NCI-H1436 treated with DMSO at 0.1 percent for 48 hours (cell line): ENCODE measurements at regions not wholly inside any gene's neighbourhood (a gene's known extent, or its start where the extent isn't known, plus 50 kb on each side); places are given as distances from the start of the nearest gene placed in this dataset.

Experiments
- DNase-seq: peaks from one replicate; lab custom pipeline; 2025; lab: John Stamatoyannopoulos, UW

- no peak for DNase-seq
These were observed 494.4 kb downstream of the TCERG1L start for GRCh38 chr10:130817046-130817624.

GRCh38 chr10:130817674-130818073, 493.8 kb downstream of the TCERG1L start:
- no peak for DNase-seq

GRCh38 chr10:130820880-130821482, 490.5 kb downstream of the TCERG1L start:
- no peak for DNase-seq

GRCh38 chr10:130824230-130825014, 487.1 kb downstream of the TCERG1L start:
- no peak for DNase-seq

- no peak for DNase-seq
These were observed 477.9 kb downstream of the TCERG1L start for GRCh38 chr10:130833596-130833995.

GRCh38 chr10:130834170-130834569, 477.4 kb downstream of the TCERG1L start:
- no peak for DNase-seq

- DNase-seq, result no peak
These were observed 476.9 kb downstream of the TCERG1L start for GRCh38 chr10:130834573-130834972.

- DNase-seq, result no peak
These were observed 476.5 kb downstream of the TCERG1L start for GRCh38 chr10:130835068-130835467.

- DNase-seq, result no peak
These were observed 475.2 kb downstream of the TCERG1L start for GRCh38 chr10:130836344-130836743.

GRCh38 chr10:130843051-130843653, 468.4 kb downstream of the TCERG1L start:
- no peak for DNase-seq

GRCh38 chr10:130844310-130844709, 467.2 kb downstream of the TCERG1L start:
- no peak for DNase-seq

- DNase-seq, result no peak
These were observed 464.4 kb downstream of the TCERG1L start for GRCh38 chr10:130847170-130847569.

- DNase-seq, result no peak
These were observed 462.7 kb downstream of the TCERG1L start for GRCh38 chr10:130848855-130849254.

- no peak for DNase-seq
These were observed 457.4 kb downstream of the TCERG1L start for GRCh38 chr10:130854151-130854550.

- no peak for DNase-seq
These were observed 453.8 kb downstream of the TCERG1L start for GRCh38 chr10:130857631-130858295.

GRCh38 chr10:130858626-130859025, 452.9 kb downstream of the TCERG1L start:
- no peak for DNase-seq

GRCh38 chr10:130859427-130859826, 452.1 kb downstream of the TCERG1L start:
- no peak for DNase-seq

GRCh38 chr10:130862122-130862521, 449.4 kb downstream of the TCERG1L start:
- DNase-seq, result no peak

- DNase-seq, result no peak
These were observed 448.9 kb downstream of the TCERG1L start for GRCh38 chr10:130862626-130863025.

GRCh38 chr10:130863044-130863443, 448.5 kb downstream of the TCERG1L start:
- no peak for DNase-seq

- DNase-seq, result no peak
These were observed 446.3 kb downstream of the TCERG1L start for GRCh38 chr10:130864961-130865818.
